GM21576 (cell line): ENCODE measurements at regions not wholly inside any gene's neighbourhood (a gene's known extent, or its start where the extent isn't known, plus 50 kb on each side); places are given as distances from the start of the nearest gene placed in this dataset.

ENCODE experiments used
- ATAC-seq: cut with Tn5 transposase; IDR thresholded peaks from one replicate; pipeline ENCODE4 v1.9.1; 2021; ENCODE audit warnings: mild to moderate bottlenecking, moderate library complexity; ENCODE audit not compliant: unreplicated experiment

DNA sequence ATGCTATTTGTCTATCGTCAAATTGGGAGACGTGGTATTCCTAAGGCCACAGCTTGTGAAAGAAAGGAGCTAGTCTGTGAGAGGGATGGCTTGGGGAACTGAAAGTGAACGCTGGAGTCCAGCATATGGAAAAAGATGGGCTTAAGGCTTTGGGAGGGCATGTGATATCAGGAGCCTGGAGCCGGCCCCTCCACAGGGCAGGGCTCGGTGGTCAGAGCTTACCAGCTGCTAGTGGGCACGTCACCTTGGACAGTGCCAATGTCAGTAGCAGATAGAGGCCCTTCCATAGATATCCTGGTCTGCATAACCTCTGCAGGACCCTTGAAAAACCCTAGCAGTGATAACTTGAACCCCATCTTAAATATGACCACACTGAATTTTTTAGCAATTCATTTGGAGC is 259.1 kb upstream of the RAB6C start:
- ATAC-seq = no peak

- ATAC-seq = no peak
Measured at GRCh38 chr2:129720761-129721160, 258.7 kb upstream of the RAB6C start.

DNA sequence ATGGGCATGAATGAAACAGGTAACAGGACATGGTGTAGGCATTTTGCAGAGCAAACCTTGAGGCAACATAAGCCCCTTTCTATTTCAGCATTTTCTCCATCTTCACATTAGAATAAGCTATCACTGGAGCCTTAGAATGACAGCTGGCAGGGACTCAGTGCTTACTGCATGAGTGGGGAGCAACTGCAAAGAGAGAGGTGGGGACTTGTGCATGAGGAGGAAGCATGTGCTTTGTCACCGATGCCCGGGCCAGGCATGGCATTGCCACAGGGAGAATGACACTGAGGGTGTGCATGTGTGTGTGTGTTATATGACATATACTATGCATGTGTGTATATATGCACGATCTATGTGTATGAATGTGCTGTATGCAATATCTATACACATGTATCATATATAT is 258.2 kb upstream of the RAB6C start:
- ATAC-seq = no peak

DNA sequence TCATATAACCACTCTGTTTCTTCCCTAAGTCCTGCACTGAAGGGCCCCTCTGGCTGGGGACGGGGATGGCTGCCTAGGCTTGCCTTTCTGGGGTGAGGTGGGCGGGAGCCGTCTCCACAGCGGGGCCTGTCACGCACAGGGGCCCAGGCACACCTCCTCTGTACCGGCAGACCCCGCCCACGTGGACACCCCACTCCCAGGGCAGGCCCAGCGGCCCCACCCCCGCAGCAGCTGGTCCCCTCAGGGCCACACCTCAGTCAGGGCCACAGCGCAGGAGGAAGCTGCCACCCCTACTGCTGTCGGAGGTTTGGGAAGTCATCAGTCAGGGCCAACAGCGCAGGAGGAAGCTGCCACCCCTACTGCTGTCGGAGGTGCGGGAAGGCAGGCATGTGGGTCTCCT is 257.6 kb upstream of the RAB6C start:
- no peak for ATAC-seq

- ATAC-seq = no peak
Measured at GRCh38 chr2:129722306-129723019, 257.0 kb upstream of the RAB6C start.

DNA sequence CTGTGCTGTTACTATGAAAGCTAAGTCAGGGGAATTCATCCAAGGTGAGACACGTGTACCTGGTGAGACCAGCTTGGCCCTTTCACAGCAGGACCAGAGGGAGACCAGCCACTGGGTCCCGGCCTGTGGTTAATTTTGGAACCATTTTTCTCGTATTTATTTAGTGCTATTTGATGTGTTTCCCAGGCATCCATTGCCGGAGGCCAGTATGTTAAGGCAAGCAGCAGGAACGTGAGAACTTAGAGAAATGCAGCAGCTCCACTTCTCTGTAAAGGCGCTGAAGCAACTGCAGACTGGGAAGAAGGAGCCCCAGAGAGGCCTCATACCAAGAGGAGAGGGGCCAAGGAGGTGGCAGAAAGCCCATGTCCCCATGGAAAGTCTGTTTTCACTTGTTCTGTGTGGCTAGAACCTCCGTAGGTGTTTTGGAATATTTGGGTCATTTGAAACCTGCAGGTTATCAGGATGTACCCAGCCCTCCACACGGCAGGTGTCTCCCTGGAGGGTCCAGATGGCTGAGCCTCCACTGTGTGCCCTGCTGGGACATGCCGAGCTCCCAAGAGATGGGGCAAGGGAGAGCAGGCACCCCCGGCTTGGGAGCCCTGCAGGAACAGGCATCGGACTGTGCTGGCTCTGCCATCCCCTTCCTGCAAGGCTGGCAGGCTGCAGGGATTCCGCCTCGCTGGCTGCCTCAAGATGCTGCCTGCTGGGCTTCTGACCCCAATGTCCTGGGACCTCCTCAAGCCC is 256.0 kb upstream of the RAB6C start:
- no peak for ATAC-seq

- ATAC-seq = no peak
Measured at GRCh38 chr2:129724021-129724757, 255.3 kb upstream of the RAB6C start.

DNA sequence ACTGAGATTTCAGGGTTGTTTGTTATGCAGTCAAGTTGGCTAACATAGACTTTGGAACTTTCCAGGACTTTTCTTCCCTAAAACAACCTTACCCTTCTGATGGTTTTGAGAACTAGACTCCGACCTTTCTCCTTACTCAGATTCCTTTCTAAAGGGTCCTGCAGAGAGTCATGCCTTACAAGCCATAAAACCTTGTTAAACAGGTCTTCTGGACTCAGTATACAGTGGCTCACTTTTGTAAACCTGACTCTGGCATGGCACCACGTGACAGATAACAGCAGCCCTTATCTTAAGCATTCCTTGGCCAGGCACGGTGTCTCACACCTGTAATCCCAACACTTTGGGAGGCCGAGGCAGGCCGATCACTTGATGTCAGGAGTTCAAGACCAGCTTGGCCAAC is 253.2 kb upstream of the RAB6C start:
- ATAC-seq = no peak

- no peak for ATAC-seq
Measured at GRCh38 chr2:129727286-129727685, 252.2 kb upstream of the RAB6C start.

- ATAC-seq = no peak
Measured at GRCh38 chr2:129728035-129728972, 251.2 kb upstream of the RAB6C start.

DNA sequence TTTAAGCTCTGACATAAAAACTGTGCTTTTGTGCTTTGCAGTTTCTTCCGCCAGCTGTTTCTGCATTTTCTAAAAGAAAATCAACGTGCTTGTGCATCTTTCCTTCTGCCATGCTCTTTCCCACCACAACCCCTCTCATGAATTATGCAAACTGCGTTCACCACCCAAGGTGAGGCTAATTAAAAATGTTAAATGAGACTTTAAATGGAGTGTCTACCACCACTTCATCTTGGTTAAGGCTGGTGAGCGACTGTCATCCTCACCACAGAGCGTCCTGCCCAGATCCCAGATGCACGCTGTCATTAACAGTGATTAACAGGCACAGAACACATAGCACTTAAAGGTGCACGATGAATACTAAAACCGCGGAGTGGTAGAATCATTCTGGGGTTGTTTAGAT is 250.5 kb upstream of the RAB6C start:
- no peak for ATAC-seq

- ATAC-seq = no peak
Measured at GRCh38 chr2:129729646-129730045, 249.8 kb upstream of the RAB6C start.

DNA sequence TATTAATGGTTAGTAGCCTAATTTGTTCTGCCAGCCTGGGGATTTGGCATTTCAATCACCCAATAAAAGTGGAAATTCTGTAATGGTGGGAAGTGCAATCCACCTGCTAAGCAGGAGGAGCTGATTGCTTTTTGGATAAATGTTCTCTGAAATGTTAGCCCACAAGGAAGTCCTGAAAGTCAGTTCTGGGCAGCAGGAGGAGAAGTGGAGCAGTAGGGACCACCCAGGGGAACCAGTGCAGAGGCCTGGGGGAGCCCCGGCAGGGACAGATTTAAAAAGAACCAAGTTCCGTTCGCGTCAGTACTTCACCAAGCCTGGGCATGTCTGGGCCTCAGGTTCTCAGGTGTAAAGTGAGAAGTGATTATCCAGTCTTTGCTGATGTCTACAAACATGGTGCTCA is 248.5 kb upstream of the RAB6C start:
- no peak for ATAC-seq

- no peak for ATAC-seq
Measured at GRCh38 chr2:129731907-129732629, 247.4 kb upstream of the RAB6C start.

- ATAC-seq = no peak
Measured at GRCh38 chr2:129732630-129733026, 246.8 kb upstream of the RAB6C start.

DNA sequence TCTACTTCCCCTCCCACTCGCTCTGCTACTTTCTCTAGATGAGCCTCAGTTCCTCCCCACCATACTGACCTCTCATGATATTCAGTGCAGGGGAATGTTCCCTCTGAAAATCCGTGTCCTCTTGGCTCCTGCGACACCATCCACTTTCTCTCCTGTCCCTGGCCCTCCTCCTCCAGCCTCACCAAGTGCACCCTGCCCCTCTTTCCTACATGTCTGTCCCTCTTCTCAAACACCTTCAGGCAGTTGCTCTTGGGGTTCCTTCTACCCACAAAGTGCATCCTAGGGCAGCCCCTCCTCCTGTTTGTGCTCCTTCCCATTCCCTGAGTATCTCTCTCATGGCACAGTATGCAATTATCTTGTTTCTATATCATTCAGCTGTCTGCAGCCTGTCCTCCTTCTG is 246.4 kb upstream of the RAB6C start:
- no peak for ATAC-seq

DNA sequence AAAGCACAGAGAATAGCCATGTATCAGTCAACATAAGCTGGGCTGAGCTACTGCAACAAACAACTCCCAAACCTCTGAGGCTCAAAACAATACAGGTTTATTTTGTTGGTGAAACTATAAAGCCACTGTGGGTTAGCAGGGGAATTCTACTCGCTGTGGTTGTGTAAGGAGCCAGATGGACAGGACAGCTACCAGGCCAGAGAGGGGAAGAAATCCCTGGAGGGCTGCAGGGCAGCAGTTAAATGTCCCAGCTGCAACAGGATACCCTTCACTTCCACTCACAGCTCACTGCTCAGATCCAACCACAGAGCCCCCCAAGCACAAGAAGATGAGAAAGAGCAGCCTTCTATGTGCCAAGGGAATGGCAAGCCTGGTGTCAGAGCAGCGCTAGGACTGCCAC is 245.9 kb upstream of the RAB6C start:
- no peak for ATAC-seq

DNA sequence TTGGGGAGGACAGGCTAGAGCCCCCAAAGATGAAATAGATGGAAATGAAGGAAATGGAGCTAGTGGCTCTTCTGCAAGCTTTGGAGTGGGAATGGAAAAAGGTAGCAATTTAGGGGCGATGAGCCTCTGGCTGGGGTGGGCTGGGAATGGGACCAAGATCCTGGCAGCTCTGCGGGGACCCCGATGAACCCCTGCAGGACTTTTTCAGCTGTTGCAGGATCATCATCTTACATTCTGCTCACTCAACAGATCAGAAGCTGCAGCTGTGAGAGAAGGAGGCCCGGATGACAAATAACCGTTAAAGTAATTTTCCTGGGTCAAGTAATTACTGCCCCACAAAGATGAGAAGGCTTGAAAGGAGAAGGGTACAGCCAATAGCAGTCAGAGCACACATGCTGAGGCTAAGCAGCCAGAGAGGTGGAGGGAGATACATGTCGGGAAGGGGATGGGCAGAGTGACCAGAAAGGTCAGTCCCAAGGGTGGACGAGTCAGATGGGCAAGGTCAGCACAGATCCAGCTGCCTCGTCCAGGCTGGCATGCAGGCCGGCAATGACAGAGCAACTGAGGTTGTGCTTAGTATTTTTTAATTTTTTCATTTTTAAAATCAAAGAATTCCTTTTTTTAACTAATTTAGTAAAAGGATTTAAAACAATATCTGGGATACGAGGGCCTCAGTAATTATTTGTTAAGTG is 245.0 kb upstream of the RAB6C start:
- no peak for ATAC-seq

- no peak for ATAC-seq
Measured at GRCh38 chr2:129735576-129735975, 243.9 kb upstream of the RAB6C start.
